ENCODE measurements at regions not wholly inside any gene's neighbourhood (a gene's known extent, or its start where the extent isn't known, plus 50 kb on each side); places are given as distances from the start of the nearest gene placed in this dataset.

- no peak for DNase-seq (ENCODE audit: low read depth in 2 of 2)
- H3K9me3 ChIP-seq (ENCODE audit: control insufficient read depth, insufficient read depth, low read depth, low read length): no peaks in the 10 kb centered on the region
Observed at GRCh38 chr14:104250175-104250574, 111.8 kb downstream of the KIF26A start.

GRCh38 chr14:104252256-104253215 is 114.1 kb downstream of the KIF26A start:
- Histone ChIP-seq H3K36me3 (ENCODE audit: control insufficient read depth, insufficient read depth, low read length) (no peaks in the 10 kb centered on the region), H3K4me2 (ENCODE audit: extremely low read depth, insufficient read depth, low read length) (no peak overlapping the region), H3K9me3 (ENCODE audit: control insufficient read depth, insufficient read depth, low read depth, low read length) (no peaks in the 10 kb centered on the region), H3K79me2 (ENCODE audit: control insufficient read depth, insufficient read depth, low read length) (no peaks in the 10 kb centered on the region), H3K27me3 (ENCODE audit: control insufficient read depth, insufficient read depth, low read length) (no peaks in the 10 kb centered on the region), H3K4me3 (replicated peaks in 1 of 4; ENCODE audit: control extremely low read depth in 1 of 4, insufficient read depth in 1 of 4, low read depth in 3 of 4, low read length in 4 of 4) (no peak overlapping the region), H4K20me1 (ENCODE audit: control insufficient read depth, extremely low read depth, insufficient read depth, low read length) (no peaks in the 10 kb centered on the region), H2AFZ (ENCODE audit: low read length) (no peak overlapping the region), H3K9ac (ENCODE audit: insufficient read depth, low read length) (no peak overlapping the region), H3K27ac (ENCODE audit: insufficient read depth, low read length) (no peak overlapping the region), H3K4me1 (ENCODE audit: control insufficient read depth, extremely low read depth, insufficient read depth, low read length) (no peaks in the 10 kb centered on the region)
- no peak for TF ChIP-seq EZH2 (IDR thresholded peaks at IDR 0.05; ENCODE audit: low read length, missing control alignments)
- no peak for TF ChIP-seq CTCF (conservative IDR thresholded peaks at IDR 0.05 in 1 of 2, IDR thresholded peaks at IDR 0.05 in 1 of 2; ENCODE audit: low read depth in 1 of 2, low read length in 2 of 2)
- no peak for DNase-seq (ENCODE audit: low read depth in 2 of 2)

More at GRCh38 chr14:104250175-104250574, 111.8 kb downstream of the KIF26A start:
- Histone ChIP-seq H3K27me3 (ENCODE audit: control insufficient read depth, insufficient read depth, low read length) (no peaks in the 10 kb centered on the region), H4K20me1 (ENCODE audit: control insufficient read depth, extremely low read depth, insufficient read depth, low read length) (no peaks in the 10 kb centered on the region), H3K9ac (ENCODE audit: insufficient read depth, low read length) (no peak overlapping the region), H3K4me1 (ENCODE audit: control insufficient read depth, extremely low read depth, insufficient read depth, low read length) (no peaks in the 10 kb centered on the region), H3K79me2 (ENCODE audit: control insufficient read depth, insufficient read depth, low read length) (no peaks in the 10 kb centered on the region), H3K27ac (ENCODE audit: insufficient read depth, low read length) (no peak overlapping the region), H3K4me2 (ENCODE audit: extremely low read depth, insufficient read depth, low read length) (no peak overlapping the region), H3K36me3 (ENCODE audit: control insufficient read depth, insufficient read depth, low read length) (no peaks in the 10 kb centered on the region), H2AFZ (ENCODE audit: low read length) (no peak overlapping the region), H3K4me3 (replicated peaks in 1 of 4; ENCODE audit: control extremely low read depth in 1 of 4, insufficient read depth in 1 of 4, low read depth in 3 of 4, low read length in 4 of 4) (no peak overlapping the region)
- no peak for TF ChIP-seq CTCF (conservative IDR thresholded peaks at IDR 0.05 in 1 of 2, IDR thresholded peaks at IDR 0.05 in 1 of 2; ENCODE audit: low read depth in 1 of 2, low read length in 2 of 2)
- TF ChIP-seq EZH2 (IDR thresholded peaks at IDR 0.05; ENCODE audit: low read length, missing control alignments): no peak

- Histone ChIP-seq H3K9me3 (ENCODE audit: control insufficient read depth, insufficient read depth, low read depth, low read length) (no peaks in the 10 kb centered on the region), H3K27ac (ENCODE audit: insufficient read depth, low read length) (no peak overlapping the region), H3K27me3 (ENCODE audit: control insufficient read depth, insufficient read depth, low read length) (no peaks in the 10 kb centered on the region), H3K36me3 (ENCODE audit: control insufficient read depth, insufficient read depth, low read length) (no peaks in the 10 kb centered on the region), H2AFZ (ENCODE audit: low read length) (no peak overlapping the region), H4K20me1 (ENCODE audit: control insufficient read depth, extremely low read depth, insufficient read depth, low read length) (no peaks in the 10 kb centered on the region), H3K9ac (ENCODE audit: insufficient read depth, low read length) (no peak overlapping the region), H3K79me2 (ENCODE audit: control insufficient read depth, insufficient read depth, low read length) (no peaks in the 10 kb centered on the region), H3K4me2 (ENCODE audit: extremely low read depth, insufficient read depth, low read length) (no peak overlapping the region), H3K4me1 (ENCODE audit: control insufficient read depth, extremely low read depth, insufficient read depth, low read length) (no peaks in the 10 kb centered on the region), H3K4me3 (replicated peaks in 1 of 4; ENCODE audit: control extremely low read depth in 1 of 4, insufficient read depth in 1 of 4, low read depth in 3 of 4, low read length in 4 of 4) (no peak overlapping the region)
- DNase-seq (ENCODE audit: low read depth in 2 of 2): no peak
- TF ChIP-seq CTCF (conservative IDR thresholded peaks at IDR 0.05 in 1 of 2, IDR thresholded peaks at IDR 0.05 in 1 of 2; ENCODE audit: low read depth in 1 of 2, low read length in 2 of 2) (no peak), EZH2 (IDR thresholded peaks at IDR 0.05; ENCODE audit: low read length, missing control alignments) (no peak)
Observed at GRCh38 chr14:104253223-104253822, 114.9 kb downstream of the KIF26A start.
